Effector memory CD8-positive, alpha-beta T cell (primary cell): ENCODE measurements at regions not wholly inside any gene's neighbourhood (a gene's known extent, or its start where the extent isn't known, plus 50 kb on each side); places are given as distances from the start of the nearest gene placed in this dataset.

Experiments used
- ATAC-seq: fragments of 150-1000 bp; cut with Tn5 transposase; replicated peaks from 2 replicates; pipeline ENCODE4 v1.10.0; 2021; ENCODE audit warnings: mild to moderate bottlenecking, moderate library complexity
- DNase-seq, 3 experiments: peaks; one replicate each; pipeline ENCODE4 v3.0.0; 2021
- H3K27ac Mint-ChIP-seq, 2 donors: one replicate each; pipeline ENCODE4 v1.8.0; 2022; ENCODE audit warnings: mild to moderate bottlenecking in 2 of 2, mixed read lengths in 2 of 2, moderate library complexity in 2 of 2
- H3K27me3 Mint-ChIP-seq, 2 donors: one replicate each; pipeline ENCODE4 v1.8.0; 2022; ENCODE audit warnings: mixed read lengths in 2 of 2
- H3K36me3 Mint-ChIP-seq: one replicate; pipeline ENCODE4 v1.8.0; 2022; ENCODE audit warnings: mild to moderate bottlenecking, moderate library complexity, mixed read lengths; ENCODE audit not compliant: insufficient read depth
- H3K4me1 Mint-ChIP-seq, 2 donors: one replicate each; pipeline ENCODE4 v1.8.0; 2022; ENCODE audit warnings: low read depth in 2 of 2, mixed read lengths in 2 of 2
- H3K4me3 Mint-ChIP-seq, 2 donors: one replicate each; pipeline ENCODE4 v1.8.0; 2022; ENCODE audit warnings: mild to moderate bottlenecking in 2 of 2, mixed read lengths in 2 of 2, moderate library complexity in 2 of 2
- H3K9me3 Mint-ChIP-seq, 2 donors: one replicate each; pipeline ENCODE4 v1.8.0; 2022; ENCODE audit warnings: mixed read lengths in 2 of 2

- Mint-ChIP-seq H3K9me3 (peaks cover 0 to 4% of the 10 kb centered on the region in 2 donors), H3K27me3 (peaks cover 9 to 16% of the 10 kb centered on the region in 2 donors), H3K27ac (no peak overlapping the region), H3K36me3 (no peaks in the 10 kb centered on the region), H3K4me3 (no peak overlapping the region), H3K4me1 (no peaks in the 10 kb centered on the region)
- DNase-seq: no peak
- ATAC-seq: no peak
These were observed 50.3 kb upstream of the DPH6 start for GRCh38 chr15:35596285-35596684.

- no peaks in the 10 kb centered on the region for H3K36me3 Mint-ChIP-seq
- H3K4me3 Mint-ChIP-seq: no peak overlapping the region
- ATAC-seq (no peak), DNase-seq (no peak)
- no peaks in the 10 kb centered on the region for H3K4me1 Mint-ChIP-seq
- H3K27me3 Mint-ChIP-seq: peaks cover 0 to 11% of the 10 kb centered on the region in 2 donors
- no peaks in the 10 kb centered on the region for H3K9me3 Mint-ChIP-seq
- H3K27ac Mint-ChIP-seq: no peak overlapping the region
These were observed 56.9 kb upstream of the DPH6 start for GRCh38 chr15:35602836-35603235.

GRCh38 chr15:35603301-35603700 lies 57.3 kb upstream of the DPH6 start:
- Mint-ChIP-seq H3K4me3 (no peak overlapping the region), H3K9me3 (no peaks in the 10 kb centered on the region), H3K27ac (no peak overlapping the region), H3K27me3 (peaks cover 0 to 11% of the 10 kb centered on the region in 2 donors), H3K36me3 (no peaks in the 10 kb centered on the region), H3K4me1 (no peaks in the 10 kb centered on the region)
- DNase-seq (no peak), ATAC-seq (no peak)

- DNase-seq (no peak), ATAC-seq (no peak)
- peaks cover 0 to 6% of the 10 kb centered on the region in 2 donors for H3K27me3 Mint-ChIP-seq
- H3K4me1 Mint-ChIP-seq: no peaks in the 10 kb centered on the region
- H3K4me3 Mint-ChIP-seq: no peak overlapping the region
- H3K27ac Mint-ChIP-seq: no peak overlapping the region
- H3K9me3 Mint-ChIP-seq: no peaks in the 10 kb centered on the region
- no peaks in the 10 kb centered on the region for H3K36me3 Mint-ChIP-seq
These were observed 57.9 kb upstream of the DPH6 start for GRCh38 chr15:35603856-35604255.

- no peaks in the 10 kb centered on the region for H3K4me1 Mint-ChIP-seq
- no peak for DNase-seq
- peaks cover 0 to 6% of the 10 kb centered on the region in 2 donors for H3K27me3 Mint-ChIP-seq
- no peak overlapping the region for H3K27ac Mint-ChIP-seq
- no peaks in the 10 kb centered on the region for H3K9me3 Mint-ChIP-seq
- peaks cover 4% of the 10 kb centered on the region for H3K36me3 Mint-ChIP-seq
- H3K4me3 Mint-ChIP-seq: no peak overlapping the region
- ATAC-seq: no peak
These were observed 59.9 kb upstream of the DPH6 start for GRCh38 chr15:35605764-35606449.

- DNase-seq (no peak), ATAC-seq (no peak)
- H3K4me1 Mint-ChIP-seq: no peaks in the 10 kb centered on the region
- no peak overlapping the region for H3K4me3 Mint-ChIP-seq
- no peak overlapping the region for H3K27ac Mint-ChIP-seq
- H3K9me3 Mint-ChIP-seq: no peaks in the 10 kb centered on the region
- peaks cover 4% of the 10 kb centered on the region for H3K36me3 Mint-ChIP-seq
- peaks cover 0 to 6% of the 10 kb centered on the region in 2 donors for H3K27me3 Mint-ChIP-seq
These were observed 60.5 kb upstream of the DPH6 start for GRCh38 chr15:35606450-35606779.

GRCh38 chr15:35616498-35617271 lies 70.7 kb upstream of the DPH6 start:
- no peak overlapping the region for H3K4me3 Mint-ChIP-seq
- no peaks in the 10 kb centered on the region for H3K4me1 Mint-ChIP-seq
- no peak for ATAC-seq
- H3K27ac Mint-ChIP-seq: no peak overlapping the region
- H3K36me3 Mint-ChIP-seq: no peaks in the 10 kb centered on the region
- no peak for DNase-seq
- H3K27me3 Mint-ChIP-seq: peaks cover 0 to 5% of the 10 kb centered on the region in 2 donors
- H3K9me3 Mint-ChIP-seq: peaks cover 0 to 3% of the 10 kb centered on the region in 2 donors

- ATAC-seq (no peak), DNase-seq (no peak)
- no peak overlapping the region for H3K27ac Mint-ChIP-seq
- peaks cover 0 to 5% of the 10 kb centered on the region in 2 donors for H3K27me3 Mint-ChIP-seq
- H3K9me3 Mint-ChIP-seq: peaks cover 0 to 2% of the 10 kb centered on the region in 2 donors
- H3K36me3 Mint-ChIP-seq: no peaks in the 10 kb centered on the region
- H3K4me1 Mint-ChIP-seq: no peaks in the 10 kb centered on the region
- no peak overlapping the region for H3K4me3 Mint-ChIP-seq
These were observed 72.6 kb upstream of the DPH6 start for GRCh38 chr15:35618260-35619188.

- H3K36me3 Mint-ChIP-seq: no peaks in the 10 kb centered on the region
- no peak overlapping the region for H3K4me3 Mint-ChIP-seq
- H3K27me3 Mint-ChIP-seq: peaks cover 12 to 27% of the 10 kb centered on the region in 2 donors
- DNase-seq: no peak
- H3K27ac Mint-ChIP-seq: no peak overlapping the region
- H3K9me3 Mint-ChIP-seq: no peaks in the 10 kb centered on the region
- no peak for ATAC-seq
- H3K4me1 Mint-ChIP-seq: no peaks in the 10 kb centered on the region
These were observed 76.8 kb upstream of the DPH6 start for GRCh38 chr15:35622641-35623340.

GRCh38 chr15:35624881-35625280 lies 78.9 kb upstream of the DPH6 start:
- Mint-ChIP-seq H3K36me3 (no peaks in the 10 kb centered on the region), H3K27ac (no peak overlapping the region), H3K9me3 (no peaks in the 10 kb centered on the region), H3K4me3 (no peak overlapping the region), H3K4me1 (no peaks in the 10 kb centered on the region), H3K27me3 (peaks cover 19 to 33% of the 10 kb centered on the region in 2 donors)
- ATAC-seq (no peak), DNase-seq (no peak)

GRCh38 chr15:35626571-35627318 lies 80.8 kb upstream of the DPH6 start:
- Mint-ChIP-seq H3K4me3 (no peak overlapping the region), H3K4me1 (no peaks in the 10 kb centered on the region), H3K27ac (no peak overlapping the region), H3K36me3 (no peaks in the 10 kb centered on the region), H3K9me3 (no peaks in the 10 kb centered on the region), H3K27me3 (peaks cover 19 to 42% of the 10 kb centered on the region in 2 donors)
- DNase-seq (no peak), ATAC-seq (no peak)

GRCh38 chr15:35627696-35628095 lies 81.7 kb upstream of the DPH6 start:
- H3K27me3 Mint-ChIP-seq: peaks cover 19 to 49% of the 10 kb centered on the region in 2 donors
- ATAC-seq (no peak), DNase-seq (no peak)
- H3K4me1 Mint-ChIP-seq: no peaks in the 10 kb centered on the region
- no peak overlapping the region for H3K27ac Mint-ChIP-seq
- no peaks in the 10 kb centered on the region for H3K36me3 Mint-ChIP-seq
- H3K4me3 Mint-ChIP-seq: no peak overlapping the region
- H3K9me3 Mint-ChIP-seq: no peaks in the 10 kb centered on the region
